Mesendoderm (in vitro differentiated cells): ENCODE measurements at regions not wholly inside any gene's neighbourhood (a gene's known extent, or its start where the extent isn't known, plus 50 kb on each side); places are given as distances from the start of the nearest gene placed in this dataset.
"Not testable (repeated sequence)": the region's sequence is repeated elsewhere in the genome, so short reads cannot be mapped to it uniquely, and the experiment has no call there.

ENCODE experiments used
- DNase-seq: peaks from one replicate; pipeline ENCODE4 v3.0.0; 2013
- H2AK5ac ChIP-seq: 2 replicates; pipeline ENCODE4 v1.6.1; 2013; ENCODE audit warnings: low read length, inconsistent platforms
- H2BK120ac ChIP-seq: 2 replicates; pipeline ENCODE4 v1.6.1; 2013; ENCODE audit warnings: low read depth, mild to moderate bottlenecking, low read length, moderate library complexity, mixed read lengths
- H2BK15ac ChIP-seq: replicated peaks from 2 replicates; pipeline ENCODE4 v1.6.1; 2013; ENCODE audit warnings: low read depth, mild to moderate bottlenecking, moderate library complexity
- H2BK5ac ChIP-seq: 2 replicates; pipeline ENCODE4 v1.6.1; 2013; ENCODE audit warnings: low read length, inconsistent platforms
- H3K18ac ChIP-seq: 2 replicates; pipeline ENCODE4 v1.6.1; 2013; ENCODE audit warnings: mild to moderate bottlenecking, low read length, mixed read lengths
- H3K23ac ChIP-seq: one replicate; pipeline ENCODE4 v1.6.1; 2013; ENCODE audit warnings: low read length
- H3K27ac ChIP-seq: 2 replicates; pipeline ENCODE4 v1.5.1; 2013; ENCODE audit warnings: low read depth, mild to moderate bottlenecking, inconsistent platforms, low read length, moderate library complexity
- H3K27me3 ChIP-seq: 2 replicates; pipeline ENCODE4 v1.6.1; 2013; ENCODE audit warnings: low read length, control low read depth, mild to moderate bottlenecking, inconsistent platforms; ENCODE audit not compliant: insufficient read depth, poor library complexity
- H3K36me3 ChIP-seq: 2 replicates; pipeline ENCODE4 v1.6.1; 2013; ENCODE audit warnings: low read length, inconsistent platforms; ENCODE audit not compliant: control insufficient read depth, insufficient read depth
- H3K4ac ChIP-seq: one replicate; pipeline ENCODE4 v1.6.1; 2013; ENCODE audit warnings: low read depth, mild to moderate bottlenecking, low read length, moderate library complexity
- H3K4me1 ChIP-seq: 2 replicates; pipeline ENCODE4 v1.6.1; 2013; ENCODE audit warnings: low read depth, low read length, inconsistent platforms; ENCODE audit not compliant: control insufficient read depth
- H3K4me2 ChIP-seq: 2 replicates; pipeline ENCODE4 v1.6.1; 2013; ENCODE audit warnings: low read length
- H3K4me3 ChIP-seq: 2 replicates; pipeline ENCODE4 v1.5.1; 2013; ENCODE audit warnings: mild to moderate bottlenecking, low read length
- H3K56ac ChIP-seq: one replicate; pipeline ENCODE4 v1.6.1; 2013; ENCODE audit warnings: low read length
- H3K79me1 ChIP-seq: 2 replicates; pipeline ENCODE4 v1.6.1; 2013; ENCODE audit warnings: low read length, inconsistent platforms
- H3K79me2 ChIP-seq: 2 replicates; pipeline ENCODE4 v1.6.1; 2013; ENCODE audit warnings: mild to moderate bottlenecking, low read length; ENCODE audit not compliant: control insufficient read depth, insufficient read depth
- H3K9ac ChIP-seq: 2 replicates; pipeline ENCODE4 v1.6.1; 2013; ENCODE audit warnings: low read length, inconsistent platforms
- H4K5ac ChIP-seq: one replicate; pipeline ENCODE4 v1.6.1; 2013; ENCODE audit warnings: low read length
- H4K8ac ChIP-seq: one replicate; pipeline ENCODE4 v1.6.1; 2013; ENCODE audit warnings: low read depth, mild to moderate bottlenecking, control low read depth, low read length, moderate library complexity
- WGBS: extraction: QIAGEN DNeasy Blood & Tissue Kit; methylation state at CpG from one replicate; pipeline ENCODE4 v1.1.7; 2013; ENCODE audit warnings: low lambda C conversion rate, missing lambda C conversion rate; ENCODE audit not compliant: insufficient coverage; ENCODE audit errors: extremely low coverage; 5-methylcytosine and 5-hydroxymethylcytosine counted together

DNA sequence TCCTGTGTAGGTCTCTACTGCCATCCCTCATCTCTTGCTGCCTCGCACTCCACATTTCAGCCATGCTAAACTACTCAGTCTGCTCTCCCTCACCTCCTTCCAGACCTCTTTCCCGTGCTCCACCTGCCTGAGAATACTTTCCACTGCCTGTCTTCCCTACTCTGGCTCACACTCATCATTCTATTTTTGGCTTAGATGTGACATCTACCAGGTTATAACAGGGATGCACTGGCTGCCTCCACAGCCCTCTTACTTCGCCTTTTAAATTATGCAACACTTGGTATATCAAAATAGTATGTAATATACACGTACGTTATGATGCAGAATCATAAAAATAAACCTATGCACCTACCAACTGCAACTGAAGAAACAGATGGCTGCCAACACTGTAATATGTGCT lies 222.8 kb upstream of the DTNBP1 start:
- H3K23ac ChIP-seq: no peak overlapping the region
- no peaks in the 10 kb centered on the region for H3K36me3 ChIP-seq
- no peak overlapping the region for H4K8ac ChIP-seq
- no peak overlapping the region for H3K4me3 ChIP-seq
- no peaks in the 10 kb centered on the region for H3K79me1 ChIP-seq
- H3K4me2 ChIP-seq: no peak overlapping the region
- H3K18ac ChIP-seq: no peak overlapping the region
- H4K5ac ChIP-seq: no peak overlapping the region
- H2BK15ac ChIP-seq: no peak overlapping the region
- no CpG with 5 or more reads among the region's 5 CpGs for WGBS
- no peaks in the 10 kb centered on the region for H3K79me2 ChIP-seq
- H3K27me3 ChIP-seq: no peaks in the 10 kb centered on the region
- H3K9ac ChIP-seq: no peak overlapping the region
- H3K27ac ChIP-seq: no peak overlapping the region
- DNase-seq: no peak
- H2BK120ac ChIP-seq: no peak overlapping the region
- H3K4me1 ChIP-seq: no peaks in the 10 kb centered on the region
- no peak overlapping the region for H2BK5ac ChIP-seq
- no peak overlapping the region for H2AK5ac ChIP-seq
- no peak overlapping the region for H3K56ac ChIP-seq
- H3K4ac ChIP-seq: no peak overlapping the region

GRCh38 chr6:15883593-15883992 lies 220.8 kb upstream of the DTNBP1 start:
- H3K23ac ChIP-seq, DNase-seq, H4K8ac ChIP-seq, H3K56ac ChIP-seq, H3K4ac ChIP-seq, H3K36me3 ChIP-seq, H2BK5ac ChIP-seq, H3K4me1 ChIP-seq, H3K4me3 ChIP-seq, H3K79me1 ChIP-seq, H3K79me2 ChIP-seq, H2BK120ac ChIP-seq, H3K4me2 ChIP-seq, H2AK5ac ChIP-seq, H3K9ac ChIP-seq, H4K5ac ChIP-seq, H3K27me3 ChIP-seq, H2BK15ac ChIP-seq, H3K27ac ChIP-seq, H3K18ac ChIP-seq: not testable (repeated sequence)
- WGBS: no CpG with 5 or more reads among the region's 10 CpGs

- Histone ChIP-seq H3K4me3 (no peak overlapping the region), H3K79me1 (no peaks in the 10 kb centered on the region), H3K4me1 (no peaks in the 10 kb centered on the region), H3K4me2 (no peak overlapping the region), H3K79me2 (no peaks in the 10 kb centered on the region), H3K9ac (no peak overlapping the region), H2BK5ac (no peak overlapping the region), H3K23ac (no peak overlapping the region), H3K56ac (no peak overlapping the region), H2BK120ac (no peak overlapping the region), H3K27ac (no peak overlapping the region), H3K27me3 (no peaks in the 10 kb centered on the region), H2BK15ac (no peak overlapping the region), H4K8ac (no peak overlapping the region), H4K5ac (no peak overlapping the region), H3K36me3 (no peaks in the 10 kb centered on the region), H3K4ac (no peak overlapping the region), H3K18ac (no peak overlapping the region), H2AK5ac (no peak overlapping the region)
- no peak for DNase-seq
- no CpG with 5 or more reads among the region's 6 CpGs for WGBS
Measured at GRCh38 chr6:15882915-15883314, 220.1 kb upstream of the DTNBP1 start.

DNA sequence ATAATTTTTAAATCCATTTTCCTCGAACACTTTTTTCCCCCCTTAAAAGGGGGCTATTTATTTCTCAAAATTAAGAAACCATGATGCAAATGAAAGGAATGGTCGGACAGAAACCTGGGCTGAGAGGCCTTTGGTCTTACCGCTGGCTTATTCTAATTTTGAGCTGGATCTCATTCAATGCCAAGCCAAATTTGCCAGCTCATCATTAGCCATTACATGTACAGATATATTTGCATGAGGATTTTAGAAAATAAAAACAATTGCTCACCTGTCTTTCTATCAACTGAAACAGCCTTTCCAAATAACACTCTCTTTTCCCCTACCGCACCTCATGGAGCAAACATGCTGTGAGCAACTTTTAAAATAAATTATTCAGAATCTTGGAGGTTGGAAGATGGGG lies 219.5 kb upstream of the DTNBP1 start:
- Histone ChIP-seq H2BK120ac (no peak overlapping the region), H3K36me3 (no peaks in the 10 kb centered on the region), H3K18ac (no peak overlapping the region), H4K8ac (no peak overlapping the region), H2BK15ac (no peak overlapping the region), H3K4ac (no peak overlapping the region), H3K27ac (no peak overlapping the region), H3K9ac (no peak overlapping the region), H3K56ac (no peak overlapping the region), H4K5ac (no peak overlapping the region), H3K4me2 (no peak overlapping the region), H3K4me3 (no peak overlapping the region), H3K4me1 (no peaks in the 10 kb centered on the region), H3K23ac (no peak overlapping the region), H3K27me3 (no peaks in the 10 kb centered on the region), H2AK5ac (no peak overlapping the region), H2BK5ac (no peak overlapping the region), H3K79me2 (no peaks in the 10 kb centered on the region), H3K79me1 (no peaks in the 10 kb centered on the region)
- WGBS: 100% methylated on average over 1 of the region's 4 CpGs
- no peak for DNase-seq

GRCh38 chr6:15881150-15881549 lies 218.3 kb upstream of the DTNBP1 start:
- no CpG with 5 or more reads among the region's 3 CpGs for WGBS

GRCh38 chr6:15880262-15880973 lies 217.6 kb upstream of the DTNBP1 start:
- no peak overlapping the region for H3K4ac ChIP-seq
- H3K4me3 ChIP-seq: no peak overlapping the region
- no peak overlapping the region for H3K23ac ChIP-seq
- H3K4me1 ChIP-seq: no peaks in the 10 kb centered on the region
- H3K27me3 ChIP-seq: no peaks in the 10 kb centered on the region
- DNase-seq: no peak
- H3K56ac ChIP-seq: no peak overlapping the region
- H3K9ac ChIP-seq: no peak overlapping the region
- no peak overlapping the region for H2AK5ac ChIP-seq
- no peak overlapping the region for H2BK15ac ChIP-seq
- no peaks in the 10 kb centered on the region for H3K79me1 ChIP-seq
- H3K27ac ChIP-seq: no peak overlapping the region
- no peak overlapping the region for H2BK120ac ChIP-seq
- no peak overlapping the region for H4K8ac ChIP-seq
- H3K18ac ChIP-seq: no peak overlapping the region
- no CpG with 5 or more reads among the region's 4 CpGs for WGBS
- no peaks in the 10 kb centered on the region for H3K79me2 ChIP-seq
- no peak overlapping the region for H3K4me2 ChIP-seq
- H2BK5ac ChIP-seq: no peak overlapping the region
- H3K36me3 ChIP-seq: no peaks in the 10 kb centered on the region
- no peak overlapping the region for H4K5ac ChIP-seq

More at GRCh38 chr6:15881150-15881549, 218.3 kb upstream of the DTNBP1 start:
- no peak overlapping the region for H3K4ac ChIP-seq
- H4K5ac ChIP-seq: no peak overlapping the region
- H4K8ac ChIP-seq: no peak overlapping the region
- no peaks in the 10 kb centered on the region for H3K4me1 ChIP-seq
- no peak overlapping the region for H3K4me3 ChIP-seq
- no peaks in the 10 kb centered on the region for H3K27me3 ChIP-seq
- H3K4me2 ChIP-seq: no peak overlapping the region
- no peak overlapping the region for H2AK5ac ChIP-seq
- H2BK120ac ChIP-seq: no peak overlapping the region
- no peak overlapping the region for H2BK15ac ChIP-seq
- H3K79me1 ChIP-seq: no peaks in the 10 kb centered on the region
- no peaks in the 10 kb centered on the region for H3K36me3 ChIP-seq
- H3K56ac ChIP-seq: no peak overlapping the region
- DNase-seq: no peak
- H3K23ac ChIP-seq: no peak overlapping the region
- H3K18ac ChIP-seq: no peak overlapping the region
- no peak overlapping the region for H2BK5ac ChIP-seq
- H3K9ac ChIP-seq: no peak overlapping the region
- H3K79me2 ChIP-seq: no peaks in the 10 kb centered on the region
- H3K27ac ChIP-seq: no peak overlapping the region
